ENCODE measurements at regions not wholly inside any gene's neighbourhood (a gene's known extent, or its start where the extent isn't known, plus 50 kb on each side); places are given as distances from the start of the nearest gene placed in this dataset.

DNA sequence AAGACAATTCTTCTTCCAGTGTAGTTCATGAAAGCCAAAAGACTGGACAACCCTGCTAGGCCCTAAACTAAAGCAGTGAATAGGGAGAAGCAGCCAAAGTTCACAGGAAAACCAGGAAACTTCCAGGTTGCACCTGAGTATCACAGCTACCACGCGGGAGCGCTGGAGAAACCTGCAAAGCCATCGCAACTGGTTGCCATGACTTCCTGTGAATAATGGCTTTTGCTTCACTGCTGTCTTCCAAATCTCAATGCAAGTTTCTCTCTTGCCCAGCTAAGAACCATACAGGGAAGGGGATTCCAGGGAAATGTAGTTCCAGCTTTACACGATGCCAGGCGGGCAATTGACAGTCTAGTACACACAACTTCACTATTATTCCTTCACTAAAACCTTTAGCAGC lies 114.1 kb downstream of the GXYLT1 start:
- no peaks in the 10 kb centered on the region for H3K9me3 ChIP-seq (ENCODE audit: insufficient read depth, low read depth, low read length)
- H3K4me3 ChIP-seq (ENCODE audit: low read length, poor library complexity, severe bottlenecking) = no peak overlapping the region
- no peaks in the 10 kb centered on the region for H4K20me1 ChIP-seq (ENCODE audit: insufficient read depth, low read length, poor library complexity, severe bottlenecking)
- H3K9ac ChIP-seq (ENCODE audit: low read depth, low read length, poor library complexity, severe bottlenecking) = no peak overlapping the region
- no peak overlapping the region for H3K4me2 ChIP-seq (ENCODE audit: low read depth, low read length, poor library complexity, severe bottlenecking)
- H3K27me3 ChIP-seq (ENCODE audit: insufficient read depth, low read length, poor library complexity, severe bottlenecking) = no peaks in the 10 kb centered on the region
- no peaks in the 10 kb centered on the region for H3F3A ChIP-seq (ENCODE audit: low read depth)
- no peak overlapping the region for H2AFZ ChIP-seq (ENCODE audit: low read length)
- no peaks in the 10 kb centered on the region for H3K36me3 ChIP-seq (ENCODE audit: insufficient read depth, low read length)
- no peak for TF ChIP-seq EZH2phosphoT487 (IDR thresholded peaks at IDR 0.05; ENCODE audit: borderline replicate concordance)
- TF ChIP-seq, protein P1, sequence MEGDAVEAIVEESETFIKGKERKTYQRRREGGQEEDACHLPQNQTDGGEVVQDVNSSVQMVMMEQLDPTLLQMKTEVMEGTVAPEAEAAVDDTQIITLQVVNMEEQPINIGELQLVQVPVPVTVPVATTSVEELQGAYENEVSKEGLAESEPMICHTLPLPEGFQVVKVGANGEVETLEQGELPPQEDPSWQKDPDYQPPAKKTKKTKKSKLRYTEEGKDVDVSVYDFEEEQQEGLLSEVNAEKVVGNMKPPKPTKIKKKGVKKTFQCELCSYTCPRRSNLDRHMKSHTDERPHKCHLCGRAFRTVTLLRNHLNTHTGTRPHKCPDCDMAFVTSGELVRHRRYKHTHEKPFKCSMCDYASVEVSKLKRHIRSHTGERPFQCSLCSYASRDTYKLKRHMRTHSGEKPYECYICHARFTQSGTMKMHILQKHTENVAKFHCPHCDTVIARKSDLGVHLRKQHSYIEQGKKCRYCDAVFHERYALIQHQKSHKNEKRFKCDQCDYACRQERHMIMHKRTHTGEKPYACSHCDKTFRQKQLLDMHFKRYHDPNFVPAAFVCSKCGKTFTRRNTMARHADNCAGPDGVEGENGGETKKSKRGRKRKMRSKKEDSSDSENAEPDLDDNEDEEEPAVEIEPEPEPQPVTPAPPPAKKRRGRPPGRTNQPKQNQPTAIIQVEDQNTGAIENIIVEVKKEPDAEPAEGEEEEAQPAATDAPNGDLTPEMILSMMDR (conservative IDR thresholded peaks at IDR 0.05; ENCODE audit: low read length) = no peak
- no peaks in the 10 kb centered on the region for H3K79me2 ChIP-seq (ENCODE audit: insufficient read depth, low read length)
- no peaks in the 10 kb centered on the region for H3K4me1 ChIP-seq (ENCODE audit: insufficient read depth, low read length, poor library complexity, severe bottlenecking)
- H3K9me2 ChIP-seq (replicated peaks; ENCODE audit: low read depth, low read length) = no peaks in the 10 kb centered on the region

DNA sequence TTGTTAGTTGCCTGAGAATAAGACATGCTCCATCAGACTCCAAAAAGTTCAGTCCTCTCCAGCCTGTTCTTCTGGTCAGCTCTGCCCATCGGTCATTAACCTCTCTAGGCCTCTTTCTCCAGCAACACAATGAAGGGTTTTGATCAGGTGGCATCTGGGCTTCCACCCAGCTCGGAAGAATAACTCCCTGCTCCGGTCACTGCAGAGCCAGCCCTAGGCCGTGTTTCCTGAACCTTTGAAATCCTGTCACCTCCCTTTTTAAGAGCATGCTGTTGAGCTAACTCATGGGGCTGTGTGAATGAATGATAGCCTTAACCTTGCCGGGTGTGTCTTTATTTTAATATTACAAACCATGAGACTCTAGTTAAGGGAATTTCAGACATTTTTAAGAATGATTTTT lies 117.1 kb downstream of the GXYLT1 start:
- Histone ChIP-seq H3K36me3 (ENCODE audit: insufficient read depth, low read length) (no peaks in the 10 kb centered on the region), H3K27me3 (ENCODE audit: insufficient read depth, low read length, poor library complexity, severe bottlenecking) (no peaks in the 10 kb centered on the region), H2AFZ (ENCODE audit: low read length) (no peak overlapping the region), H3K9me3 (ENCODE audit: insufficient read depth, low read depth, low read length) (no peaks in the 10 kb centered on the region), H3K79me2 (ENCODE audit: insufficient read depth, low read length) (no peaks in the 10 kb centered on the region), H3K9me2 (replicated peaks; ENCODE audit: low read depth, low read length) (no peaks in the 10 kb centered on the region), H3K4me2 (ENCODE audit: low read depth, low read length, poor library complexity, severe bottlenecking) (no peak overlapping the region), H3K4me3 (ENCODE audit: low read length, poor library complexity, severe bottlenecking) (no peak overlapping the region), H3K4me1 (ENCODE audit: insufficient read depth, low read length, poor library complexity, severe bottlenecking) (peaks cover 5% of the 10 kb centered on the region), H4K20me1 (ENCODE audit: insufficient read depth, low read length, poor library complexity, severe bottlenecking) (no peaks in the 10 kb centered on the region), H3K9ac (ENCODE audit: low read depth, low read length, poor library complexity, severe bottlenecking) (no peak overlapping the region), H3F3A (ENCODE audit: low read depth) (no peaks in the 10 kb centered on the region)
- TF ChIP-seq EZH2phosphoT487 (IDR thresholded peaks at IDR 0.05; ENCODE audit: borderline replicate concordance) = no peak
- TF ChIP-seq, protein P1 (conservative IDR thresholded peaks at IDR 0.05; ENCODE audit: low read length) = no peak

DNA sequence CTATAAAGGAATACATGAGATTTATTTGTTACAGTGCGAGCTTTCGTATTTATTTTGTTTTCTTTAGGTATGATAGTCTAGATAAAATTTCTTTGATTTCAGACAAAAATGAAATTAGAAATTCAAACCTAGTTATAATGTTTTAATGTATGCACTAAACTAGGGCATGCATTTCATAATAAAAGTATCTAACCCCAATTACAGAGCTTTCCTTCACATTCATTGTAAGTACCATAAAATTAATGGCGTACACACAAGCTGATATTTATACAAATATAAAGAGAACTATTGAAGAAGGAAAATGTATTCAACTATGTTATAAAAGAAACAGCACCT lies 120.2 kb downstream of the GXYLT1 start:
- TF ChIP-seq, protein P1 (conservative IDR thresholded peaks at IDR 0.05; ENCODE audit: low read length) = no peak
- no peak for TF ChIP-seq EZH2phosphoT487 (IDR thresholded peaks at IDR 0.05; ENCODE audit: borderline replicate concordance)
- Histone ChIP-seq H3K4me3 (ENCODE audit: low read length, poor library complexity, severe bottlenecking) (peak overlapping the region; percentile 48), H3K9me3 (ENCODE audit: insufficient read depth, low read depth, low read length) (no peaks in the 10 kb centered on the region), H4K20me1 (ENCODE audit: insufficient read depth, low read length, poor library complexity, severe bottlenecking) (no peaks in the 10 kb centered on the region), H3K4me2 (ENCODE audit: low read depth, low read length, poor library complexity, severe bottlenecking) (peak overlapping the region; percentile 35), H3K9me2 (replicated peaks; ENCODE audit: low read depth, low read length) (no peaks in the 10 kb centered on the region), H3K9ac (ENCODE audit: low read depth, low read length, poor library complexity, severe bottlenecking) (no peak overlapping the region), H3F3A (ENCODE audit: low read depth) (no peaks in the 10 kb centered on the region), H3K27me3 (ENCODE audit: insufficient read depth, low read length, poor library complexity, severe bottlenecking) (no peaks in the 10 kb centered on the region), H3K4me1 (ENCODE audit: insufficient read depth, low read length, poor library complexity, severe bottlenecking) (peaks cover 19% of the 10 kb centered on the region), H3K79me2 (ENCODE audit: insufficient read depth, low read length) (no peaks in the 10 kb centered on the region), H2AFZ (ENCODE audit: low read length) (peak overlapping the region; percentile 78; the same call in 1 of the 2 replicates), H3K36me3 (ENCODE audit: insufficient read depth, low read length) (no peaks in the 10 kb centered on the region)

Measured in Loucy (cell line).